NT2/D1 (cell line): ENCODE measurements at regions not wholly inside any gene's neighbourhood (a gene's known extent, or its start where the extent isn't known, plus 50 kb on each side); places are given as distances from the start of the nearest gene placed in this dataset.

Source experiments
- DNase-seq: peaks from one replicate; pipeline ENCODE4 v3.0.0-alpha.2; 2011; ENCODE audit warnings: low read depth, low spot score
- H3K27me3 ChIP-seq: 2 replicates; pipeline ENCODE4 v1.6.0; 2011; ENCODE audit warnings: mild to moderate bottlenecking; ENCODE audit not compliant: insufficient read length, insufficient read depth
- H3K36me3 ChIP-seq: 2 replicates; pipeline ENCODE4 v1.6.1; 2011; ENCODE audit warnings: mild to moderate bottlenecking, low read length, mixed read lengths; ENCODE audit not compliant: insufficient read depth, insufficient read length
- H3K4me1 ChIP-seq: 2 replicates; pipeline ENCODE4 v1.5.1; 2011; ENCODE audit not compliant: insufficient read depth, insufficient read length
- H3K4me3 ChIP-seq: 2 replicates; pipeline ENCODE4 v1.5.1; 2011; ENCODE audit warnings: low read depth; ENCODE audit not compliant: insufficient read length
- H3K9ac ChIP-seq: 2 replicates; pipeline ENCODE4 v1.6.0; 2011; ENCODE audit warnings: low read depth; ENCODE audit not compliant: insufficient read length
- H3K9me3 ChIP-seq: 2 replicates; pipeline ENCODE4 v1.5.1; 2011; ENCODE audit warnings: mild to moderate bottlenecking, low read length; ENCODE audit not compliant: insufficient read depth
- SUZ12 ChIP-seq: IDR thresholded peaks from 2 replicates; pipeline ENCODE4 v1.6.1; 2011; ENCODE audit not compliant: insufficient read length, insufficient read depth; ENCODE audit errors: extremely low read depth
- YY1 ChIP-seq: IDR thresholded peaks from 2 replicates; pipeline ENCODE4 v1.6.1; 2011; ENCODE audit not compliant: insufficient read length, insufficient read depth
- ZNF274 ChIP-seq: IDR thresholded peaks from 2 replicates; pipeline ENCODE4 v1.6.1; 2011; ENCODE audit warnings: mild to moderate bottlenecking, low read depth, low read length

GRCh38 chr12:60263836-60264493 is 668.1 kb downstream of the SLC16A7 start:
- Histone ChIP-seq H3K4me1 (no peaks in the 10 kb centered on the region), H3K27me3 (no peaks in the 10 kb centered on the region), H3K36me3 (no peaks in the 10 kb centered on the region), H3K9ac (no peak overlapping the region), H3K4me3 (no peak overlapping the region), H3K9me3 (no peaks in the 10 kb centered on the region)
- DNase-seq, result no peak
- TF ChIP-seq SUZ12, result no peak
- TF ChIP-seq ZNF274, result no peak
- TF ChIP-seq YY1, result no peak

- no peaks in the 10 kb centered on the region for H3K4me1 ChIP-seq
- no peaks in the 10 kb centered on the region for H3K36me3 ChIP-seq
- no peak overlapping the region for H3K9ac ChIP-seq
Measured at GRCh38 chr12:60265741-60266140, 669.9 kb downstream of the SLC16A7 start.

GRCh38 chr12:60266381-60266852 is 670.6 kb downstream of the SLC16A7 start:
- TF ChIP-seq SUZ12 (no peak), YY1 (no peak), ZNF274 (no peak)
- no peak for DNase-seq
- Histone ChIP-seq H3K9ac (no peak overlapping the region), H3K4me3 (no peak overlapping the region), H3K27me3 (no peaks in the 10 kb centered on the region), H3K4me1 (no peaks in the 10 kb centered on the region), H3K36me3 (no peaks in the 10 kb centered on the region), H3K9me3 (peaks cover 12% of the 10 kb centered on the region; the same call in 1 of the 2 replicates)

More at GRCh38 chr12:60265741-60266140, 669.9 kb downstream of the SLC16A7 start:
- Histone ChIP-seq H3K27me3 (no peaks in the 10 kb centered on the region), H3K4me3 (no peak overlapping the region), H3K9me3 (peaks cover 12% of the 10 kb centered on the region; the same call in 1 of the 2 replicates)
- TF ChIP-seq YY1, result no peak
- no peak for TF ChIP-seq ZNF274
- no peak for TF ChIP-seq SUZ12
- no peak for DNase-seq

DNA sequence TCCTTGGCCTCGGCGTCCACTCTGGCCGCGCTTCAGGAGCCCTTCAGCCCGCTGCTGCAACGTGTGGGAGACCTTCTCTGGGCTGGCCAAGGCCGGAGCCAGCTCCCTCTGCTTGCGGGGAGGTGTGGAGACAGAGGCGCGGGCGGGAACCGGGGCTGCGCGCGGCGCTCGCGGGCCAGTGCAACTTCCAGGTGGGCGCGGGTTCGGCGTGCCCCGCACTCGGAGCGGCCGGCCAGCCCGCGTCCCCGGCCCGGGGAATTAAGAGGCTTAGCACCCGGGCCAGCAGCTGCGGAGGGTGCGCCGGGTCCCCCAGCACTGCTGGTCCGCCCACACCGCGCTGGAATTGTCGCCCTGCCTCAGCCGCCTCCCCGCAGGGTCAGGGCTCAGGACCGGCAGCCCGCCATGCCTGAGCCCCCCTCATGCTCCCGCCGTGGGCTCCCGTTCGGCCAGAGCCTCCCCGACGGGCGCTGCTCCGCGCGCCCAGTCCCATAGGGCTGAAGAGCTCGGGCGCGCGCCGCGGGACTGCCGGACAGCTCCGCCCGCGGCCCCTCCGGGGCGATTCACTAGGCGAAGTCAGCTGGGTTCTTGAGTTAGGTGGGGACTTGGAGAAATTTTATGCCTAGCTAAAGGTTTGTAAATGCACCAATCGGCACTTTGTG is 673.9 kb downstream of the SLC16A7 start:
- TF ChIP-seq SUZ12 (no peak), ZNF274 (no peak), YY1 (no peak)
- Histone ChIP-seq H3K4me1 (no peaks in the 10 kb centered on the region), H3K36me3 (no peaks in the 10 kb centered on the region), H3K9ac (no peak overlapping the region), H3K4me3 (no peak overlapping the region), H3K9me3 (peaks cover 12% of the 10 kb centered on the region; the same call in 1 of the 2 replicates), H3K27me3 (no peaks in the 10 kb centered on the region)
- DNase-seq, result no peak

GRCh38 chr12:60271816-60272215 is 676.0 kb downstream of the SLC16A7 start:
- Histone ChIP-seq H3K4me1 (no peaks in the 10 kb centered on the region), H3K4me3 (no peak overlapping the region), H3K36me3 (no peaks in the 10 kb centered on the region), H3K27me3 (no peaks in the 10 kb centered on the region), H3K9me3 (peaks cover 12% of the 10 kb centered on the region; the same call in 1 of the 2 replicates), H3K9ac (no peak overlapping the region)
- TF ChIP-seq ZNF274 (no peak), YY1 (no peak), SUZ12 (no peak)
- no peak for DNase-seq

DNA sequence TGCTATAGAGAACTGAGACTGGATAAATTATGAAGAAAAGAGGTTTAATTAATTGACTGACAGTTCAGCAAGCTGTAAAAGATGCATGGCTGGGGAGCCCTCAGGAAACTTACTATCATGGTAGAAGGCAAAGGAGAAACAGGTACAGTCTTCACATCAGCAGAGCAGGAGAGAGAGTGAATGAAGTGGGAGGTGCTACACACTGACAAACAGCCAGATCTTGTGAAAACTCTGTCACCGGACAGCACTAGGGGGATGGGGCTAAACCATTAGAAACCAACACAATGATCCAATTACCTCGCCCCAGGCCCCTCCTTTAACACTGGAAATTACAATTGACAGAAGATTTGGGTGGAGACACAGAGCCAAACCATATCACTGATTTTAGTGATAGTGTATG is 682.4 kb downstream of the SLC16A7 start:
- DNase-seq, result no peak

DNA sequence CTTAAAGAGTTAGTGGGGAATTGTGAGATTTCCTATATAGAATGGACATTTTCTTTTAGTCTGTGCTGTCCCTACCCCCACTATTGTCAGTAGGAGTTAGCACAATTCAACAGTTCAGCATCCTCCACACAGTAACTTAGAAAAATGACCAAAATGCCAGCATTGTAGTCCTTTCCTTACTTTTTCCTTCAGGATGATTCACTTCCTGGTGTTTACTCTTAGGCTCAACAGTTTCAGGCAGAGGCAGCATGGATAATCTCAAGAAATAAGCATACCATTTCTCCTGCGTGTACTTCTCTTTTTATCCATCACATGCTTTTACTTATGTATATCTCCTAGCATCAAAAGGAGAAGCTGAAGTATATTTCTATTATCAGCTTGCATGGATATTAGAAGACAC is 683.4 kb downstream of the SLC16A7 start:
- TF ChIP-seq SUZ12, result no peak
- no peak for TF ChIP-seq ZNF274
- TF ChIP-seq YY1, result no peak
- Histone ChIP-seq H3K4me3 (no peak overlapping the region), H3K27me3 (no peaks in the 10 kb centered on the region), H3K36me3 (no peaks in the 10 kb centered on the region), H3K9me3 (peaks cover 10% of the 10 kb centered on the region; the same call in 1 of the 2 replicates), H3K4me1 (no peaks in the 10 kb centered on the region), H3K9ac (no peak overlapping the region)
- DNase-seq, result no peak

More for the DNA sequence above, 682.4 kb downstream of the SLC16A7 start:
- peaks cover 10% of the 10 kb centered on the region; the same call in 1 of the 2 replicates for H3K9me3 ChIP-seq
- no peak for TF ChIP-seq ZNF274
- no peak for TF ChIP-seq SUZ12
- TF ChIP-seq YY1, result no peak
- H3K36me3 ChIP-seq, result no peaks in the 10 kb centered on the region
- H3K9ac ChIP-seq, result no peak overlapping the region
- H3K4me3 ChIP-seq, result no peak overlapping the region
- no peaks in the 10 kb centered on the region for H3K4me1 ChIP-seq
- no peaks in the 10 kb centered on the region for H3K27me3 ChIP-seq
